NCI-H526 (cell line): ENCODE measurements at regions not wholly inside any gene's neighbourhood (a gene's known extent, or its start where the extent isn't known, plus 50 kb on each side); places are given as distances from the start of the nearest gene placed in this dataset.

Source experiments
- DNase-seq, 2 experiments: peaks; one replicate each; lab custom pipeline; 2025; lab: John Stamatoyannopoulos, UW

GRCh38 chr13:83941701-83942335 lies 59.5 kb upstream of the SLITRK1 start:
- DNase-seq = peak; percentile 6 to 18

GRCh38 chr13:83940742-83941141 lies 58.5 kb upstream of the SLITRK1 start:
- no peak for DNase-seq

GRCh38 chr13:83937579-83937978 lies 55.3 kb upstream of the SLITRK1 start:
- DNase-seq = no peak

GRCh38 chr13:83935566-83935965 lies 53.3 kb upstream of the SLITRK1 start:
- DNase-seq = no peak
